GM18502 (cell line): ENCODE measurements at regions not wholly inside any gene's neighbourhood (a gene's known extent, or its start where the extent isn't known, plus 50 kb on each side); places are given as distances from the start of the nearest gene placed in this dataset.
"Not testable (repeated sequence)": the region's sequence is repeated elsewhere in the genome, so short reads cannot be mapped to it uniquely, and the experiment has no call there.

ENCODE experiments used
- ATAC-seq: cut with Tn5 transposase; IDR thresholded peaks from one replicate; pipeline ENCODE4 v1.9.1; 2021; ENCODE audit warnings: mild to moderate bottlenecking; ENCODE audit not compliant: unreplicated experiment, poor library complexity

- ATAC-seq, result no peak
Observed at GRCh38 chr11:23727794-23728193, 769.1 kb upstream of the LUZP2 start.

- no peak for ATAC-seq
Observed at GRCh38 chr11:23729088-23729487, 767.8 kb upstream of the LUZP2 start.

GRCh38 chr11:23730307-23730998, 766.4 kb upstream of the LUZP2 start:
- no peak for ATAC-seq

DNA sequence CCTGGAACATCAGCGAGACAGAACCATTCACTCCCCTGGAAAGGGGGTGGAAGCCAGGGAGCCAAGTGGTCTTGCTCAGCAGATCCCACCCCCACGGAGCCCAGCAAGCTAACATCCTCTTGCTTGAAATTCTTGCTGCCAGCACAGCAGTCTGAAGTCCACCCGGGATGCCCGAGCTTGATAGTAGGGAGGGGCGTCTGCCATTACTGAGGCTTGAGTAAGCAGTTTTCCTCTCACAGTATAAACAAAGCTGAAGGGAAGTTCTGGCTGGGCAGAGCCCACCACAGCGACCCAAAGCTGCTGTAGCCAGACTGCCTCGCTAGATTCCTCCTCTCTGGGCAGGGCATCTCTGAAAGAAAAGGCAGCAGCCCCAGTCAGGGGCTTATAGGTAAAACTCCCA, 764.8 kb upstream of the LUZP2 start:
- no peak for ATAC-seq

DNA sequence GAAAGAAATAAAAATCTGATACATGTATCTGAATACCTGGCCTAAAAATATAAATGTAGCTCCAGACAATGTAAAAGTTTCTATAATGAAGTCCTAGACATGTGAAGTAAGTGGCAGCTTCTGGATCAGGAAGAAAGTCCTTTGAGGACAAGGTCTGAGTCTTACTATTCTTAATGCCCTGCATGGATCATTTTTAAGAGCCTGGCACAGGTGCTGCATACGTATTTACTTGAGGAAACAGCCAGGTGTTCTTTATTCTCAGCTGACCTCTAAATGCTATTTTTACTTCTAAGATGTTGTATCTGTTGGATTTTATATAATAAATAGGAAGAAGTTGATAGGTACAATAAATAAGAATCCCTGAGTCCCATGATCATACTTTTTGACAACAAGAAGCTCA, 750.0 kb upstream of the LUZP2 start:
- ATAC-seq, result no peak

DNA sequence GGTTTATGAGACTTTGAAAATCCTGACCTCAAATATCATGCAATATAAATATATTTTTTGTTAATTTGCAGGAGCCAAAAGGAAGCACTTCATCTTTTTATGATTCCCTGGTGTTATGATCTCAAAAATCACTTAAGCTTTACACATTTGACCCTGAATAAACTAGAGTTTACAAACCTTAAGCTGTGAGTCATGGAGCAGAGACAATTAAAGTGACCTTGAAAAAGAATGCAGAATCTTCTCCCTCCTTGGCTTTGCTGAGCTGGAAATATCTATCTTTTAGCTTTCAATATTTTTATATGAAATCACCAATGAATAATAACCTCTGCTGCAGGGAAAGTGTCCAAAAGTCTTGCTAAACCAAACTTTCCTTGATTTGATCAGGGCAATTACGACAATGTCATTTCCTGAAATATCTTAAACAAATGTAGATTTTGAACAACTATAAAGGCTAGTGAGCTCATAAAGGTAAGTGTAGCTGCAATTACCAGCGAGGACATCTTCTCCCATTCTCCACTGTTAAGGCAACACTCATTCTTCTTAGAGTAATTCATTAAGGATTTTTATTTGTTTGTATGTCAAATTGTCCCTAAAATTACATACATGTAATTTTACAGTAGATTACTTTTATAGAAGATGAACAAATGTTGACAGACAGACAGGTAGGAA, 747.0 kb upstream of the LUZP2 start:
- ATAC-seq, result no peak

DNA sequence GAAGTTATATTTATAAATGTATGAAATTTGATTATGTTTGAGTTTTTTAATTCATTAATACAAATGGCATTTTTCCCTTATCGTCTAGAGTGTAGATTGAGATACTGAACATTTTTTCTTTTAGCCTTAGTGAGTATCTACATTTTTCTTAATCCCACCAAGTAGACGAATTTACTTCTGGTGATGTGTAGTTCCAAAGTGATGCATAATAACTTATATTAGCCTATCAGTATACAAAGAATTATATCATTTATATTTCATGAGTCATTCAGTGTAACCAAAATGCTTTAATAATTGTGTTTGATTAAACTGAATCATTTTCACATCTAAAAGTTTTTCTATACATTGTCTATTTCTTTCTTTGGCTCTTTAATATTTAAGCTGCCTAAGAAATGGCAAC, 745.6 kb upstream of the LUZP2 start:
- no peak for ATAC-seq

DNA sequence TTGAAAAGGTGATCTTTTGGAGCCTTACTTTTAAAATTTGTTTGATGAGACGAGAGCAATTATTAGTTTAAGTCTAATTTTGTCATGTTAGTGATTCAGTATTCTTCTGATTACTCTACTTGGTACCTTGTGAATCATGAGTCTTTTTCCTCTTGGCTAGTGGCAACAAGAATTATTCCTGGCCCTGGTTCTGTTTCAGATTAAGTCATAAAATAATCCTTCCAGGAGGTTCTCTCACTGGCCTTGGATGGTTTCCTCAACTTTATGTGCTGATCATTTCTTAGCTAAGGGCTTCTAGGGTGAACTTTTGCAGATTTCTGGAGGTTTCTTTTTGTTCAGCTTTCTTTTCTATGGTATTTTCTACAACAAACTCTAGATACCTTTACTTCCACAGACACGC, 741.8 kb upstream of the LUZP2 start:
- no peak for ATAC-seq

- ATAC-seq, result no peak
Observed at GRCh38 chr11:23755769-23756168, 741.1 kb upstream of the LUZP2 start.

DNA sequence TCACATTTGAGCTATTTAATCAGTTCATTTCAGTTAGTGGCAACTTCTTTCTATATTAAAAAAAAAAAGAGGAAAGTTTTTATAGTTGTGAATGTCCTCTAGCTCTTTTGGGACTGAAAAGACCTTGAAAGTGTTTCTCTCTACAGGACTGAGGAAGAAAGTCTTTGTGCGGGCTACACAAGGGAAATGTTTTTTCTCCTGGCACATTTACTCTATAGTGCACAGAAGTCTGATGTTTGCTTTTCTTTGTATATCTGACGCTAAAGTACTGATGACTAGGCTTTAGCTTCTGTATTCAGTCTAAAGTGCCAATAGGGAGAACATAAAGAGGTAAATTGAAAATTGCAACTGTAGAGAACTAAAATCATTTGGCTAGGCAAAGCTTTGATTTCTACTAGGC, 737.4 kb upstream of the LUZP2 start:
- ATAC-seq, result no peak

DNA sequence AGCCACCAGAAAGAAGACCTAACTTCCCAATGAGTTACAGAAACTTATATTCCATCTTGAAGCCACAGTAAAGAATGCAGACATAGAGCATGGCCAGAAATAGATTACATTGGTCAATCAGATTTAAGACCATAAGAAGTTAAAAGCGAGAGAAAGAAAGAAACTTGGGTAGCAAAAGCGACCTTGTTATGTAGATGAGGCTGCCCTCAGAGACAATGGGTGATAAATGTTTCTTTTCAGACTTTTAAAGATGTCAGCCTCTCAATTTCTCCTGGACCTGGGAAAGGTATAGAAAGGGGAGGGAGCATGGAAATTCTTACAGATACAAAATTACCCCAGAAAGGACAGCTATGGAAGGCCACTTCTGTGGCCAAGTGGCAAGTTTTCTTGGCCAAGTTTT, 732.6 kb upstream of the LUZP2 start:
- no peak for ATAC-seq

DNA sequence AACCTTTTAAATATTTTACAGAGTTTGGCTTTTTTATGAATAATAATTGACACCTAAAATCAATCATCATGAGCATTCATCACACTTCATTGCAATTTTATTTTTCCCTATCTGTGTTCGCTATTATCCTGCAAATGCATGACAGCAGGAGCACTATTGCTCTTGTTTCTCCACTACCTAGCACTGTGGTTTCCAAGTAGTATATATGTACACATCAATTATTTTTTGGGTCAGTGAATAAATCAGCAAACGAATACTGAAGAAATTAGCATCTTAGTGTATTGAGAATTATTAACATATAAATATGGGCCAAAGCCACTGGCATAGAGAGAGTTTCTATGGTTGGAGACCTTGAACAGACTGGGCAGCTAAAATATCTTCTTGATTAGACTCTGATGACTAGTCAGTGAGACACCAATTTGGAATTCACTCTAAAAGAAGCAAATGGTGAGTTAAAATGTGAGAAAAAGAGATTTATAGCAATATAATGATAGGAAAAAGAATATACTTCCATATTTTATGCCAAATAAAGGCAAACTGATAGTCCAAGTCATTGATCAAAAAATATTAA, 731.1 kb upstream of the LUZP2 start:
- ATAC-seq, result no peak

DNA sequence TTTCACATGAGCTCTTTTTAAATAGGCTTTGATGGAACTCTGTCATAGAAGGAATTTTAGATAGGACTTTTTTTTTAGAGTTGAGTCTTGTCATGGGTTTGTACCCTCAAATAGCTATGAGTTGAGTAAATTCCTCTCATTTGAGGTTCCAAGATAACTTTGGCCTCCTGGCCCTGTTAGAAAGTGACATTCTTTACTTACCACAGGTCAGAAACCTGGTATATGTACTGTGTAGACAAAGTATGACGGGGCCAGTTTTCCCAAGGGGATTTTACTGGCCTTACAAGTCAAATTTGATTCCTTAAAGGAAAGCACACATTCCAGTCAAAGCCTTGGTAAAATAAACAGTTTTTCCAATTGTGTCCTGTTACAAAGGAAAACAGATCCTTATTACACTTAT, 729.3 kb upstream of the LUZP2 start:
- no peak for ATAC-seq

DNA sequence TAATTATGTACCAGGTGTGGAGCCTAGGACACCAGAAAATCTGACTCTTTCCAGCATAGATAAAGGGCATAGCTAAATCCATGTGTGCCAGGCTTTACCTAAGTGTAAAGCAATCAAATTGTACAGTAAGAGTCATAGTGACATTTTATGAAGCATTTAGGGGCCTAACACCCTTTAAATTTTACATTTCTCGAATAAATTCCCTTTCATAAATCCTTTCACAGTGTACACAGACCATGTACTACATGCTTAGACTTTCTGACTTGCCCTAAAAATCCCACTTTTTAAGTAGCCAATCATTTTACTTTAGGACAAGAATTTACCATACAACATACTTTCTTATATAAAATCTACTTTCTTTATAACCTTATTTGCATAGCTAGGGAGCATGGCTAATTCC, 727.6 kb upstream of the LUZP2 start:
- ATAC-seq, result no peak

DNA sequence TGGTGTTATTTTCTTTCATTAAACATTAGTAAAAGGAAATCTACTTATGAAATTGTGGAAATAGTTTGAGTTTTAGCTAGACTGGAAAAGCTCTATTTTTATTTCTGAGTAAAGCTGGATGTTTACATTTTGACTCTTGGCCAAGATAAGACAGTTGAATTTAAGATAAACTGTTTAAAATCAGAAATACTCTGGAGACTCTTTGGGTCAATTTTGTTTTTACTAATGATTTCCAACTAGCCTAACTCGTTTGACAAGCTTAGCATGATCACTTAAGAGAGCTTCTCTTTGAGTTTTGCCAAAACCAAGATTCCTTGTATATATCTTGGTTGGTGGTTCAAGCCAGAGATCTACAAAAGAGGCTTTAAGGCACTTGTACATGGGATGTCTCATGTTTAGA, 724.8 kb upstream of the LUZP2 start:
- no peak for ATAC-seq

DNA sequence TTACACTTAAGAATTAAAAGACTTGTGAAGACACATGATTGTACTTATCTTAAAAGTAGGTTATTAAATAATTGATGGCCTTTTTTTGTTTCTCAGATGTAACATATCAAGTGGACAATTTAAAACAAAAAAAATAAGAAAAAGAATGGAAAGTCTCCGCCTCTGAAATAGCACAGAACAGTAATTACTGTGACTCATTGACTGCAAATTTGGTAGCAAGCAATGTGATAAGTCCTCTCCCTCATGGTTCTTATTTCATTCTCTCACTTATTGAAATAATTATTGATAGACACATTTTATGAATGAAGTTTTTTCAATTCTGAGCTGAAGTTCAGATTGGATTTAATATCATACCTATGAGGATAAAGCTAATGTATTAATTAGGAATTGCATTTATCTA, 717.9 kb upstream of the LUZP2 start:
- no peak for ATAC-seq

DNA sequence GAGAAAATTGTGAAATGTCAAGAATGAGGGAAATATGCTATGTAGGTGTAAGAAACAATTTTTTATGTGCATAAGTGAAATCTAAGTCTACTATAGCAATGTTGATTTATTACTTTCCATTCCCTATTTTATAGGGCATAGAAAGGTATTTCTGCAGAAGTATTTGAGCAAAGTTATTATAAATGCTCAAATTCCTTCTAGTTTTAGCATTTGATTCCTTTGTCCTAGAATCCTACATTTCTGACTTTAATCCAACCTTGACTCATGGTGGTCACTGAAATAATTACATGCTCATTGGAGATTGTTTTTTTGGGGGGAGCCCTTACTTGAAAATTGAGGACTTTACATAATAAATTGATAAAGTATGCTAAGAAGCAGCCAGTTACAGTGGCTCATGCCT, 716.6 kb upstream of the LUZP2 start:
- no peak for ATAC-seq

- ATAC-seq, result no peak
Observed at GRCh38 chr11:23781803-23782560, 714.9 kb upstream of the LUZP2 start.

DNA sequence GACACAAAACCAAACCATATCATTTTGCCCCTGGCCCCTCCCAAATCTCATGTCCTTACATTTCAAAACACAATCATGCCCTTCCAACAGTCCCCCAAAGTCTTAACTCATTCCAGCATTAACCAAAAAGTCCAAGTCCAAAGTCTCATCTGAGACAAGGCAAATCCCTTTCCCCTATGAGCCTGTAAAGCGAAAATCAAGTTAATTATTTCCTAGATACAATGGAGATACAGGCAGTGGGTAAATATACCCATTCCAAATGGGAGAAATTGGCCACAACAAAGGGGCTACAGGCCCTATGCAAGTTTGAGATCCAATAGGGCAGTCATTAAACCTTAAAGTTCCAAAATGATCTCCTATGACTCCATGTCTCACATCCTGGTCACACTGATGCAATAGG, 709.9 kb upstream of the LUZP2 start:
- ATAC-seq, result not testable (repeated sequence)

GRCh38 chr11:23789200-23789853, 707.5 kb upstream of the LUZP2 start:
- ATAC-seq, result no peak

GRCh38 chr11:23789938-23790371, 706.9 kb upstream of the LUZP2 start:
- ATAC-seq, result no peak
